ENCODE measurements at regions not wholly inside any gene's neighbourhood (a gene's known extent, or its start where the extent isn't known, plus 50 kb on each side); places are given as distances from the start of the nearest gene placed in this dataset.

GRCh38 chr4:85102606-85103005, 136.1 kb upstream of the WDFY3 start:
- Histone ChIP-seq H3K27me3 (no peaks in the 10 kb centered on the region), H3K27ac (no peak overlapping the region), H3K9me3 (peaks cover 0 to 4% (median 0%) of the 10 kb centered on the region in 4 donors), H3K4me1 (no peaks in the 10 kb centered on the region), H3K36me3 (no peaks in the 10 kb centered on the region), H3K4me3 (no peak overlapping the region)
- no peak for DNase-seq
- TF ChIP-seq POLR2A (IDR thresholded peaks at IDR 0.05) = no peak
- intact Hi-C loops (cut with DNase I; ENCODE audit: low total_unique reads) = no loop called here
- 64 to 97% (median 93%) methylated on average over 1 of the region's 1 CpG for WGBS, 5 donors

GRCh38 chr4:85106166-85106565, 139.7 kb upstream of the WDFY3 start:
- H3K4me1 ChIP-seq = no peaks in the 10 kb centered on the region
- H3K27me3 ChIP-seq = no peaks in the 10 kb centered on the region
- TF ChIP-seq POLR2AphosphoS5 (IDR thresholded peaks at IDR 0.05) (no peak), EP300 (IDR thresholded peaks at IDR 0.05) (no peak), POLR2A (IDR thresholded peaks at IDR 0.05) (no peak), CTCF (IDR thresholded peaks at IDR 0.05) (no peak)
- DNase-seq = no peak
- H3K9me3 ChIP-seq = no peaks in the 10 kb centered on the region
- H3K36me3 ChIP-seq = no peaks in the 10 kb centered on the region
- H3K4me3 ChIP-seq = no peak overlapping the region
- intact Hi-C loops (cut with DNase I; ENCODE audit: low total_unique reads) = no loop called here
- no peak overlapping the region for H3K27ac ChIP-seq

- Histone ChIP-seq H3K36me3 (no peaks in the 10 kb centered on the region), H3K27ac (no peak overlapping the region), H3K27me3 (no peaks in the 10 kb centered on the region), H3K9me3 (no peaks in the 10 kb centered on the region), H3K4me3 (no peak overlapping the region), H3K4me1 (no peaks in the 10 kb centered on the region)
- no peak for TF ChIP-seq EP300 (IDR thresholded peaks at IDR 0.05)
- TF ChIP-seq POLR2AphosphoS5 (IDR thresholded peaks at IDR 0.05) = no peak
- TF ChIP-seq POLR2A (IDR thresholded peaks at IDR 0.05) = no peak
- TF ChIP-seq CTCF (IDR thresholded peaks at IDR 0.05) = no peak
- intact Hi-C loops (cut with DNase I; ENCODE audit: low total_unique reads) = no loop called here
- DNase-seq = no peak
- WGBS, 5 donors = 88 to 93% (median 90%) methylated on average over 5 of the region's 5 CpGs
These were observed 140.4 kb upstream of the WDFY3 start for GRCh38 chr4:85106805-85107336.

GRCh38 chr4:85107553-85107952, 141.1 kb upstream of the WDFY3 start:
- Histone ChIP-seq H3K27ac (no peak overlapping the region), H3K9me3 (no peaks in the 10 kb centered on the region), H3K4me3 (no peak overlapping the region), H3K36me3 (no peaks in the 10 kb centered on the region), H3K4me1 (no peaks in the 10 kb centered on the region), H3K27me3 (no peaks in the 10 kb centered on the region)
- 60 to 72% (median 66%) methylated on average over 5 of the region's 5 CpGs for WGBS, 5 donors
- intact Hi-C loops (cut with DNase I; ENCODE audit: low total_unique reads) = no loop called here
- TF ChIP-seq POLR2AphosphoS5 (IDR thresholded peaks at IDR 0.05) (no peak), POLR2A (IDR thresholded peaks at IDR 0.05) (no peak), CTCF (IDR thresholded peaks at IDR 0.05) (no peak), EP300 (IDR thresholded peaks at IDR 0.05) (no peak)
- DNase-seq = no peak

DNA sequence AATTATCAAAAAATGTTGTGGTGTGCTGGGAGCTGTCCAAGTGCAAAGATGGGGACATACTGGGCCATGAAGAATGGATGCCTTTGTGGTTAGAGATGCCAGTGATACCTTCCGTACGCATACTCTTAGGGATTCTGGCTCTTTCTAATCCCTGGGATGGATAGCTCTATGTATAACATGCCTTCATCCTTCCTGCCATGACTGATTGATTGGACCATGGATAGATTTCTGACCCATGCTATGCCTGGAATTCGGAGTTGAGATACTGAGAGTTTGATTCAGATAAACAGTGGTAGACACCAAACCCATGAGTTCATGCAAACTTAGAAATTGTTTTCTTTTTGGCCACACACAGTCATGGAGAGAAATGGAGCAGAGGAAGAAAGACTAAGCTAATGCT, 147.2 kb upstream of the WDFY3 start:
- intact Hi-C loops (cut with DNase I; ENCODE audit: low total_unique reads) = no loop called here
- Histone ChIP-seq H3K4me1 (no peaks in the 10 kb centered on the region), H3K9me3 (peaks cover 0 to 6% (median 0%) of the 10 kb centered on the region in 4 donors), H3K4me3 (no peak overlapping the region), H3K36me3 (no peaks in the 10 kb centered on the region), H3K27ac (no peak overlapping the region), H3K27me3 (no peaks in the 10 kb centered on the region)
- 73 to 87% (median 78%) methylated on average over 3 of the region's 3 CpGs for WGBS, 5 donors
- TF ChIP-seq POLR2AphosphoS5 (IDR thresholded peaks at IDR 0.05) (no peak), CTCF (IDR thresholded peaks at IDR 0.05) (no peak)
- no peak for DNase-seq

All from stomach (tissue), 8 donors.